Activated naive CD4-positive, alpha-beta T cell treated with anti-CD3 and anti-CD28 coated beads for 36 hours (primary cell): ENCODE measurements at regions not wholly inside any gene's neighbourhood (a gene's known extent, or its start where the extent isn't known, plus 50 kb on each side); places are given as distances from the start of the nearest gene placed in this dataset.
A peak's percentile ranks its signal among the peaks of the same experiment; 100 is the strongest.

Experiments
- CTCF ChIA-PET: fragments of 350-600 bp; sonication (Branson Sonifier 250); formaldehyde crosslinking; loops from one replicate; lab custom pipeline; 2021; ENCODE audit warnings: antibody characterized with exemption; lab: Charles Lee
- DNase-seq: peaks from one replicate; pipeline ENCODE4 v3.0.0-alpha.2; 2020
- H3K27ac Mint-ChIP-seq: one replicate; pipeline ENCODE4 v1.8.0; 2021; ENCODE audit warnings: mild to moderate bottlenecking, mixed read lengths
- H3K27me3 Mint-ChIP-seq: one replicate; pipeline ENCODE4 v1.8.0; 2021; ENCODE audit warnings: low read depth, mixed read lengths
- H3K36me3 Mint-ChIP-seq: one replicate; pipeline ENCODE4 v1.8.0; 2021; ENCODE audit warnings: low read depth, mixed read lengths
- H3K4me1 Mint-ChIP-seq: one replicate; pipeline ENCODE4 v1.8.0; 2021; ENCODE audit warnings: low read depth, mixed read lengths
- H3K4me3 Mint-ChIP-seq: one replicate; pipeline ENCODE4 v1.8.0; 2021; ENCODE audit warnings: mild to moderate bottlenecking, moderate library complexity, mixed read lengths
- H3K9me3 Mint-ChIP-seq: one replicate; pipeline ENCODE4 v1.8.0; 2021; ENCODE audit warnings: mixed read lengths
- intact Hi-C: fragments of 100-400 bp; cut with micrococcal nuclease; formaldehyde crosslinking; loops from one replicate; pipeline ENCODE4 v1.15.1; 2023

DNA sequence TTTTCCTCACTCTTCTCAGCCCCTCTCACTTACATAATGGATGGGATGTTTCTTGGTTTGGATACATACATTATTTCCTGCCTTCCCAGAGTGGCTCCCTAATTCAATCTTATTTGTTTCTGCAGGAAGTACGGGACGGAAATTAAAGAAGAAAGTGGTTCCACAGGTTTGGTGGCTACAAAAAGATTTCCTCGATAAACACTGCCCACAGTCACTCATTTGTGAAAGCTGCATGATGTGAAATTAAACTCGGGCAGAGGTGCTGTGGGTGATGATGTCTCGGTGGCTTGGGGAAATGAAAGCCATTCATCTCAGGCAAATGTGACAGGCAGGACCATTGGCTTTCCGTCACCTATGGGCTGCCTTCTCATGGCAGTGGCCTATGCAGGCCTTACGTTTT lies 119.5 kb upstream of the KCNG1 start:
- intact Hi-C loops = no loop called here
- Mint-ChIP-seq H3K27ac (no peak overlapping the region), H3K27me3 (peaks cover 19% of the 10 kb centered on the region), H3K4me3 (no peak overlapping the region), H3K4me1 (no peaks in the 10 kb centered on the region), H3K9me3 (peaks cover 6% of the 10 kb centered on the region), H3K36me3 (no peaks in the 10 kb centered on the region)
- DNase-seq = no peak
- CTCF ChIA-PET = no interaction called here

GRCh38 chr20:51140671-51141070 lies 117.8 kb upstream of the KCNG1 start:
- Mint-ChIP-seq H3K4me3 (no peak overlapping the region), H3K27ac (no peak overlapping the region), H3K27me3 (peaks cover 14% of the 10 kb centered on the region), H3K9me3 (peaks cover 2% of the 10 kb centered on the region), H3K36me3 (no peaks in the 10 kb centered on the region), H3K4me1 (no peaks in the 10 kb centered on the region)
- CTCF ChIA-PET = no interaction called here
- intact Hi-C loops = no loop called here
- no peak for DNase-seq

DNA sequence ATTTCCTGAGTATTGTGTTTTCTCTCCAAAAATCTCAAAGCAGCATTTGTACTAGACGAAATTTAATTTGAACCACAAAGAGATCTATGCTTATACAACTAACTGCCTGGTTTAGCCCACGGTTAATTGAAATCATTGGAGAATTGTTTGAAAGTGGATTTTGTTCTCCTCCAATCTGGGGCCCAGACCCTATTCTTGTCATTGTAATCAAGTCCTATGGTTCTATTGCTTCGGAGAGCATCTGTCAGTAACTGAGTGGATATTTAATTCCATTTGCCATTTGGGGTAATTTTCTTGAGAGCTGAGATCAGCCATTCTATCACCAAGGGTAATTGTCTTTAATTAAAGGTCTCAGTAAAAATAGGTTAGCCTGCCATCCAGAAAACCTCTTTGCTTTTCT lies 117.0 kb upstream of the KCNG1 start:
- intact Hi-C loops = no loop called here
- CTCF ChIA-PET = no interaction called here
- DNase-seq = no peak
- H3K9me3 Mint-ChIP-seq = no peaks in the 10 kb centered on the region
- H3K36me3 Mint-ChIP-seq = no peaks in the 10 kb centered on the region
- H3K4me3 Mint-ChIP-seq = no peak overlapping the region
- H3K27me3 Mint-ChIP-seq = peaks cover 7% of the 10 kb centered on the region
- H3K27ac Mint-ChIP-seq = no peak overlapping the region
- H3K4me1 Mint-ChIP-seq = no peaks in the 10 kb centered on the region

DNA sequence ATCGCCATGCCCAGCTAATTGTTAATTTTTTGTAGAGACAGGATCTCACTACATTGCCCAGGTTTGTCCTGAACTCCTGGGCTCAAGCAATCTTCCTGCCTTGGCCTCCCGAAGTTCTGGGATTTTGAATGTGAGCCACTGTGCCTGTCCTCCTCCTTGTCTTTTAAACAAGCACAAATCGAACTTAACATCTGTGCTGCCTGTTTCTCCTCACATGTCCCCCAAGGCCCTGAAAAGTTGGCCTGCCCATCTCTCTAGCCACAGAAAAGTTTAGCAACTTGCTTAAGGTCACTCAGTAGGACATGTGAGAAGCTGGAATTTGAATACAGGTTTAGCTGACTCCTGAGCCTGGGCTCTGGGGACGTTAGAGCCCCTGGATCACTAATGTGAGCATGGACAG lies 115.7 kb upstream of the KCNG1 start:
- H3K9me3 Mint-ChIP-seq = no peaks in the 10 kb centered on the region
- CTCF ChIA-PET = no interaction called here
- no peaks in the 10 kb centered on the region for H3K36me3 Mint-ChIP-seq
- DNase-seq = no peak
- H3K27me3 Mint-ChIP-seq = peaks cover 5% of the 10 kb centered on the region
- intact Hi-C loops = no loop called here
- no peaks in the 10 kb centered on the region for H3K4me1 Mint-ChIP-seq
- H3K27ac Mint-ChIP-seq = no peak overlapping the region
- H3K4me3 Mint-ChIP-seq = no peak overlapping the region

DNA sequence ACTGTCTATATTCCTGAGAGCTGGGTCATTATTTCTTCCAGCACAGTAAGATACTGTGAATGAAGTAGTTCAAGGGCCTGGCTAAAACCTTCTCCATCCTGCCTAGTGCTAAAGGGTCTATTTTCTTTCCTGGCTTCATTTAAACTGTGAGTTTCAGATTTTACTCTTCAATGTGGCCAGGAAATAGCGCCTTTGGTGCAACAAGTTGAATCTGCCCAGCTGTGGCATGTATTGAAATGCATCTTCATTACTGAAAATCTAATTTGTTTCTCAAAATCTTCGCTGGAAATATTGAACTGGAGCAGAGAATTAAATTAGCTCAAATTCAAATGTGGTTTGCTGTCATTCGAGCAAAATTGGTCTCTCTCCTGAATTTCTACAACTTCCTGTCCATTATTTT lies 114.6 kb upstream of the KCNG1 start:
- Mint-ChIP-seq H3K36me3 (no peaks in the 10 kb centered on the region), H3K4me3 (no peak overlapping the region), H3K9me3 (no peaks in the 10 kb centered on the region), H3K4me1 (no peaks in the 10 kb centered on the region), H3K27ac (no peak overlapping the region), H3K27me3 (peaks cover 3% of the 10 kb centered on the region)
- intact Hi-C loops = no loop called here
- CTCF ChIA-PET = no interaction called here
- DNase-seq = no peak

DNA sequence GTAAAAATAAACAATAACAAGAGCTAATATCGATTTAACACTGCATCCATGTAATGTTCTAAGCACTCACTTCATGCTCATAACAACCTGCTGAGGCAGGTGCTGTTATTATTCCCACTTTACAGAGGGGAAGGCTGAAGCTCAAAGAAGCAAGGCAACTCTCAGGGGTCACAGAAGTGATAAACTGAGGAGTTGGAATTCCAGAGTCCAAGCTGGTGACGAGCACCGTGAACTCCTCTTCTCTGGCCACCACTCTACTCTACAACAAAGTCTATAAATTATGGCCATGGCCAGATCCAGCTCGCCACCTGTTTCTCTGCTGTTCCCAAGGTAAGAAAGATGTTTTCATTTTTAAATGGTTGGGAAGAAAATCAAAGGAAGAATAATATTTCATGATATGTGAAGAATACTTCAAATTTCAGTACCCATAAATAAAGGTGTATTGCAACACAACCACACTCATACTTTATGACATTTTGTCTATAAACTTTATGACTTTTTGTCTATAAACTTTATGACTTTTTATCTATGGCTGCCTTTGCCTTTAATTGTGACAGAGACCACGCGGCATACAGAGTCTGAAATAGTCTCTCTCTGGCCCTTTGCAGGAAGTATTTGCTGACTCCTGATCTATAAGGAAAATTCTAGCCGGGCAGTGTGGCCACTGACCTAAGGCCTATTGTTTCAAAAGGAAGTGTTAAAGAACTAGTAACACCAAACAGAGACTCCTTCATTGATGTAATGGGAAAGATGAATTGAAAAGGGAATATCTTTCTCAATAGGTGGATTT lies 113.2 kb upstream of the KCNG1 start:
- H3K9me3 Mint-ChIP-seq = no peaks in the 10 kb centered on the region

DNA sequence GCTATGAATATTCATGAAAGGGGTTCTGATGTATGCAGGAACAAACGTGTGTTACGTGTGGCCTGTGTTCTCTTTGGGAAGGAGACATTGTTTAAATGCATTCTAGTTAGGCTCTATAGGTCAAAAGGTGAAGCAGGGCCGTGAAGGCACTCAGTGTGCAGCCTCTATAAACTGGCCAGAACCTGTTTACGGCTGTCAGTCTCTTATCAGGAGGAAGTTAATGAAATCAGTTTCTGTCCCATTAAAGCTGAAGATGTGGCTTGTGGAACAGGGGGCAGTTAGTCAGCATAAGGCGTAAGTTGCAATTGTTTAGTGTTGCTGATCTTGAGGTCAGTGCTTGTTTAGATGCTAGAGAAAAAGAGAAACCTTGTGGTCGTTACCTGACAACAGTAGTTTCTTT lies 111.5 kb upstream of the KCNG1 start:
- H3K36me3 Mint-ChIP-seq = no peaks in the 10 kb centered on the region
- peaks cover 3% of the 10 kb centered on the region for H3K27me3 Mint-ChIP-seq
- intact Hi-C loops = no loop called here
- no peak overlapping the region for H3K27ac Mint-ChIP-seq
- no peak overlapping the region for H3K4me3 Mint-ChIP-seq
- CTCF ChIA-PET = interaction anchor here (1.0 kb wide), 1 partner anchor 144 kb away, joined by 3 read pairs; no protein-coding TSS in a partner anchor
- H3K9me3 Mint-ChIP-seq = no peaks in the 10 kb centered on the region
- H3K4me1 Mint-ChIP-seq = no peaks in the 10 kb centered on the region
- no peak for DNase-seq

More for the DNA sequence above, 113.2 kb upstream of the KCNG1 start:
- intact Hi-C loops = no loop called here
- Mint-ChIP-seq H3K36me3 (no peaks in the 10 kb centered on the region), H3K4me3 (no peak overlapping the region), H3K4me1 (no peaks in the 10 kb centered on the region), H3K27ac (no peak overlapping the region), H3K27me3 (peaks cover 3% of the 10 kb centered on the region)
- CTCF ChIA-PET = no interaction called here
- DNase-seq = no peak

DNA sequence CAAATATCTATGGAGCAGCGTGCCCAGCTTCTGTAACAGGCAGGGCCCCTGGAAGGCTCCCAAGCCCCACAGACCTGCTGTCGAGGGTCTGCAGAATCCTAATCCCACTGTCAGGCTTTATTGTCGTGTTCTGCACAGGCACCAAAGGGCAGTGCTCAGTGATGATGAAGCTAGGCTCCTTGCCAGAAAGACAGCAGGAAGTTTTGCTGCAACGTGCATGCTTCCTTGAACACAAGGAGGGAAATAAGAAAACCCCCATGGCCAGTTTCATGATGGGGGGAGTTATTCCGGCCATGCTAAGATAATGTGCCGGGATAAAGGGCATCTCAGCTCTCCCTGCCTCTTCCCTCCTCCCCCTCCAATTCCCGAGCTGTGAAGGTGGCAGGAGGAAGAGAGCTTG lies 109.4 kb upstream of the KCNG1 start:
- Mint-ChIP-seq H3K9me3 (no peaks in the 10 kb centered on the region), H3K4me3 (no peak overlapping the region), H3K27me3 (no peaks in the 10 kb centered on the region), H3K27ac (no peak overlapping the region), H3K4me1 (peaks cover 7% of the 10 kb centered on the region), H3K36me3 (no peaks in the 10 kb centered on the region)
- no peak for DNase-seq
- CTCF ChIA-PET = no interaction called here
- intact Hi-C loops = no loop called here

- no peak for DNase-seq
- no peak overlapping the region for H3K27ac Mint-ChIP-seq
- intact Hi-C loops = no loop called here
- H3K9me3 Mint-ChIP-seq = no peaks in the 10 kb centered on the region
- no peak overlapping the region for H3K4me3 Mint-ChIP-seq
- peaks cover 7% of the 10 kb centered on the region for H3K4me1 Mint-ChIP-seq
- no peaks in the 10 kb centered on the region for H3K36me3 Mint-ChIP-seq
- CTCF ChIA-PET = no interaction called here
- H3K27me3 Mint-ChIP-seq = no peaks in the 10 kb centered on the region
Measured at GRCh38 chr20:51131811-51132210, 108.9 kb upstream of the KCNG1 start.

DNA sequence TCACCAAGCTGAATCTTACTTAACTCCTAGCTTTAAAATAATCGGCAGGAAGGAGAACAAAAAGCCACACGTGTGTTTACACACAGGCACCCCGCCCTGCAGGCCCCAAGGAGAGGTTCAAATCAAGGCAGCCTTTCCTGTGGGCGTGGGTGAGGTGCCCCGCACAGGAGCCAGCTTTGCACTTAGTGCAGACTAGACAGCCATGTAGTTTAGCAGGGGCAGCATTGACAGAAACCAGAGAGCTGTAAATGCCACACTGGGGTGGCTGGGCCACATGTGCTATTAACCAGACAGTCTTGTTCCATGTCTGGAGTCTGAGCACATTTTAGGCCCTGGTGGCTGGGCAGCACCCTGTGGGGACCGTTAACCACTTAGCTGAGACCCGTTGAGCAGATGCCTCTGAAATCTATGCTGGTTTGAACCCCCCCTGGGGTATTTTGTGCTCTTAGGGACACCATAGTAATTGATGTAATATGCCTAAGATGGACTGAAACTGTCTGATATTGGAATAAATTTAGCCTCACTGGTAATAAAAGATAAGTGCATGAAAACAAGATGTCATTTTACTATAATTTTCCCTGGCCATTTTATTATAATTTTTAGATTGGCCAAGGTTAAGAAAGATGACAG lies 106.4 kb upstream of the KCNG1 start:
- no peaks in the 10 kb centered on the region for H3K36me3 Mint-ChIP-seq
- no peaks in the 10 kb centered on the region for H3K9me3 Mint-ChIP-seq
- CTCF ChIA-PET = interaction anchor here (0.6 kb wide), 3 partner anchors 17 to 271 kb away, joined by 3 to 5 read pairs (median 4); no protein-coding TSS in a partner anchor
- no peak overlapping the region for H3K4me3 Mint-ChIP-seq
- peaks cover 7% of the 10 kb centered on the region for H3K4me1 Mint-ChIP-seq
- H3K27me3 Mint-ChIP-seq = peaks cover 5% of the 10 kb centered on the region
- H3K27ac Mint-ChIP-seq = no peak overlapping the region
- intact Hi-C loops = no loop called here
- no peak for DNase-seq

- Mint-ChIP-seq H3K27ac (no peak overlapping the region), H3K36me3 (no peaks in the 10 kb centered on the region), H3K27me3 (peaks cover 5% of the 10 kb centered on the region), H3K9me3 (no peaks in the 10 kb centered on the region), H3K4me1 (peaks cover 8% of the 10 kb centered on the region), H3K4me3 (no peak overlapping the region)
- CTCF ChIA-PET = interaction anchor here (1.3 kb wide), 1 partner anchor 179 kb away, joined by 3 read pairs; no protein-coding TSS in a partner anchor
- peak; percentile 52 for DNase-seq
- intact Hi-C loops = loop anchor here (1.0 kb wide), 1 partner anchor 64 kb away; no protein-coding TSS in a partner anchor
Measured at GRCh38 chr20:51128198-51128597, 105.3 kb upstream of the KCNG1 start.

DNA sequence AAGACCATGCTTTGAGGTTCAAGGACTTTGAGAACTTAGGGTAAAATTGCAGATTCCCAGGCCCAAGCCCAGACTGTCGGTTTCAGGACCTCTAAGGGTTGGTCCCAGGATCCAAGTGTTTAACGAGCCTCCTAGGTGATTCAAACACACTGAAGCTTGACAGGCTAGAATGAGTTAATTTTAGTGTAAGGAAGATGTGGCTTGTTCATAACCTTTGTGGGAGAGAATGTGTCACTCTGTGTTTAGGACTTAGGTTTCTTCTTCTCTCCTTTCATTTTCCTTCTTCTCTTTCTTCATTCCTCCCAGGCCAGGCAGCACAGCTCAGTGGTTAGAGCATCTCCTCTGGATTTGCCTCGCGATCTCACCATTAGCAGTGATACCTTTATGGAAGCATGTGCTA lies 104.8 kb upstream of the KCNG1 start:
- Mint-ChIP-seq H3K4me1 (peaks cover 13% of the 10 kb centered on the region), H3K36me3 (no peaks in the 10 kb centered on the region), H3K27me3 (peaks cover 5% of the 10 kb centered on the region), H3K27ac (no peak overlapping the region), H3K4me3 (no peak overlapping the region), H3K9me3 (no peaks in the 10 kb centered on the region)
- CTCF ChIA-PET = interaction anchor here (1.3 kb wide), 1 partner anchor 179 kb away, joined by 3 read pairs; no protein-coding TSS in a partner anchor
- DNase-seq = no peak
- intact Hi-C loops = loop anchor here (1.0 kb wide), 1 partner anchor 63 kb away; no protein-coding TSS in a partner anchor

- no peak for DNase-seq
- H3K36me3 Mint-ChIP-seq = no peaks in the 10 kb centered on the region
- CTCF ChIA-PET = no interaction called here
- peaks cover 12% of the 10 kb centered on the region for H3K27me3 Mint-ChIP-seq
- no peak overlapping the region for H3K27ac Mint-ChIP-seq
- no peak overlapping the region for H3K4me3 Mint-ChIP-seq
- peaks cover 23% of the 10 kb centered on the region for H3K4me1 Mint-ChIP-seq
- H3K9me3 Mint-ChIP-seq = no peaks in the 10 kb centered on the region
- intact Hi-C loops = no loop called here
Measured at GRCh38 chr20:51126337-51126736, 103.4 kb upstream of the KCNG1 start.
